GM18873 (cell line): ENCODE measurements at regions not wholly inside any gene's neighbourhood (a gene's known extent, or its start where the extent isn't known, plus 50 kb on each side); places are given as distances from the start of the nearest gene placed in this dataset.
"Not testable (repeated sequence)": the region's sequence is repeated elsewhere in the genome, so short reads cannot be mapped to it uniquely, and the experiment has no call there.

ENCODE experiments used
- ATAC-seq: cut with Tn5 transposase; IDR thresholded peaks from one replicate; pipeline ENCODE4 v1.9.1; 2021; ENCODE audit warnings: mild to moderate bottlenecking, moderate library complexity, moderate number of reproducible peaks; ENCODE audit not compliant: unreplicated experiment, low FRiP score

DNA sequence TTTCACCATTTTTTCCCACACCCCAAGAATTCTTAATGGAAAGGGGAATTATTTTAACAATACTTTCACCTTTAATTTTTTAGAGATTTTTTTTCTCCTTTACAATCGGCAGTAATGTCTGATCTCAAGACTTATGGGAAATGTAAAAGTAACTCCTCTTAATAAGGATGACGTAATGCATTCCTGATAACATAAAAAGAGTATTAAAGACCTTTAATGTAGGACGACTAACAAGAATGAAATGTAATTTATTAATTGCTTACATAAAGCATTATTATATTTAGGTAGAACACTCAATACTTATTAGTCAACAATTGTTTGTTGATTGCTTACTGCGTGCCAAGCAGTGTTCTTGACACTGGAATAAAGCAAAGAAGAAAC is 416.8 kb upstream of the NAALADL2 start:
- no peak for ATAC-seq

DNA sequence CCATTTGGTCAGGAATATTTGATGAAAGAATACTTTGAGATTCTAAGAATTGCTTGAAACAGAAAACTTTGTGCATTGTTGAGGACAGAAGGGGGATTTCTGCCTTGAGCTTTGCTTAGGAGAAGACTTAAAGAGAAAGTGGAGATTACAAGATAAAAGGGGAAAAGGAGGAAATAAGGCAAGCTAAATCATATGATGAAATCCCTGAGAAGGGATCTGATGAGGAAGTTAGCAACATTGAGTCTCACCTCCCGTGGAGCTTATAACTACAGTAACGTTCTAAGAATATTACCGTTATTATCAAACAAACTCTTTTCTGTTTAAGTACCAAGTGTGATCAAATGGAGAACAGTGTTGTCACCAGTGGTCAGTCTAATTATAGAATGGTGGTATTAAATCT is 414.7 kb upstream of the NAALADL2 start:
- no peak for ATAC-seq

DNA sequence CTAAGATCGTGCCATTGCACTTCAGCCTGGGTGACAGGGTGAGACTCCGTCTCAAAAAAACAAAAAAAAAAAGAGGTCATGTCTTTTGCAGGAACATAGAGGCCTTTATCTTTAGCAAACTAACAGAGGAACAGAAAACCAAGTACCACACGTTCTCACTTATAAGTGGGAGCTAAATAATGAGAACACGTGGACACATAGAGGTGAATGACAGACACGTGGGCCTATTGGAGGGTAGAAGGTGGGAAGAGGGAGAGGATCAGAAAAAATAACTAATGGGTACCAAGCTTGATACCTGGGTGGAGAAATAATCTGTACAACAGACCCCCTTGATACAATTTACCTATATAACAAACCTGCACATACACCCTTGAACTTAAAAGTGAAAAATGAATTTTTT is 401.4 kb upstream of the NAALADL2 start:
- ATAC-seq: no peak

DNA sequence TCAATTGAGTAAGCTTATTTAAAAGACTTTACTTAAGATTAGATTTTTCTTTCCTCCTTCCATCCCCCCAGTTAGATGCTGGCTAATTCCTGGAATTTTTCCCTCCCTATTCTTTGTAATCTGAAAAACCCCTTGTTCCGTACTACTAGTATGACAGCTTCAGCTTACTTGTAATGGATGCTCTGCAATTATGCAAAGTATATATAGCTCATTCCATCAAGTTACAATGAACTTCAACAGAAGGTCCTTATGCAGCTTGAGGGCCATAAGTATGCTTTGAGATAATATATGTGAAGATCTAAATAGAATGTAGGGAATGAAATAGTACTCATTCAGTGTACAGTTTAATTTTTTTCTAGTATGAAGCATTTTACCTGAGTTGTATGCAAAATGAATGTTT is 398.3 kb upstream of the NAALADL2 start:
- no peak for ATAC-seq

DNA sequence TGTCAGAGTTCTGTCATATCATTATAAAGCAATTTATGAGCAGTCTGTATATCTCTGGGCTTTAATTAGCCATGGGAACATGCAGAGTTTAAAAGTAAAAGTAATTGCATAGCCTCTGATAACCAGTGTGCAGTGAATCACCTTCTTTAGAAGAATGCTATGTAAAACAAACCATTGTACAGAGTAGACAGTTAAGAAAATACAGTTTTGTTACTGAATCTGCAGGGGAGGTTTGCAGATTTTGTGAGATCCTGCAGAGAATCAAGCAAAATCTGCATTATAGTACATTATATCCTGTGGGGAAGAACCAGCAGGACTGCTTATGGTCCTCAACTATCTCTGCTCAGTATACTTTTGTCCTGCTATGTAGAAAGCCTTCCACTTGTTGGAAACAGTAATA is 396.2 kb upstream of the NAALADL2 start:
- ATAC-seq: no peak

DNA sequence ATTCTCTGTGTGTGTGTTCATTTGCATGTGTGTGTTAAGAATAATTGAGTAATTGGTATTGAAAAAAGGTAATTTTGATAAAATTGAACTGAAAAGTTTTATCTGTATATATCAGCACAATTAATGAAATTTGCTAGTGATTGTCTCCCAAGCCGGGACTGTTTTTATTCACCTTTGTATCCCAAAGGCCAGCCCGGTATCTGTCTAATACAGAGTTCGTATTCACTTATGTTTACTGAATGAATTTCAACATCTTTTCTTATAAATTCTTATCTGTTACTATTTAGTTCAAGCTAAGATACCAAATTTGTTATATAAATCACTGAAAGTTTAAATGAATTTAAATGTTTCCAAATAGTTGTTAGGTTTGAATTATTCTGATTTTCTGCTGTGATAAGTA is 394.0 kb upstream of the NAALADL2 start:
- no peak for ATAC-seq

DNA sequence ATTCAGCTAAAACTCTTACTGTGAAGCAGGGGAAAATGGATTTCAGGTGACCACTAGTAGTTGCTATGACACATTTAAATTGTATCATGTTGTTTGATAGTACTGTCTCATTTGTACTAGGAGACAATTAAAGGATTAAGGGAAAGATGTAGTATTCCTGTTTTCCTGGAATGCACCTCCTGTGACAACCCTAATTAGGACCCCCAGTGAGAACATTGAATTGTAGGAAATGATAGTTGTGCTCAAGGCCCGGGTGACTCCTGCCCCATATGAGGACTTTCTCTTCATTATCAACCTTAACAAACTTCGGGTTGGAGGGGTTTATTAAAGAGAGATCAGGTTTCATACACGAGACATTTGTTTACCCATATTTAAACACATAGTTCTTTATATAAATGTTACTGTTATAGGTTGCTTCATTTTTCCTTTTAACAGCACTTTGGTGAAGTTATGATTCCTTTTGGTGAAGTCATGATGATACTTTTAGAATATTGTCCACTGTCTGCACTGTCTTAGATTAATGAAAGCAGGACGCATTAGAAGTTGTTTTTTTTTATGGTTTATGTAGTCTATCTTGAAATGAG is 392.6 kb upstream of the NAALADL2 start:
- no peak for ATAC-seq

DNA sequence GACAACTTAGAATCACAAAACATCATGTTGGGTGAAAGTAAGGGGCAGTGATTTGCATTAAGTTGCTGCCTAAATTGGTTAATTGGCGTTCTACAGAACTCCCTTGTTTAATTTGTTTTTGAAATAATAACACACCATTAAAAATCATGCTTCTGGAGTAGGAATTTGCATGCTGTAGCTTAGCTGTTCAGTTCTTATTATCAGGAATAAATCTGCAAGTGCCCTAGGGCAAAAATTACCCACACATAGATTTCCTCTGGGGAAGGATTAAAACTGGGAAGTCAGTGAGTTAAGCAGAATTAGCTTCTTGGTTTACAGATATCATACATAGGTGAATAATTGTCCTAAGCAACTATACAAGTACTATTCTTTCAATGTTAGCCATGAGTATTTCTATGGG is 381.6 kb upstream of the NAALADL2 start:
- no peak for ATAC-seq

DNA sequence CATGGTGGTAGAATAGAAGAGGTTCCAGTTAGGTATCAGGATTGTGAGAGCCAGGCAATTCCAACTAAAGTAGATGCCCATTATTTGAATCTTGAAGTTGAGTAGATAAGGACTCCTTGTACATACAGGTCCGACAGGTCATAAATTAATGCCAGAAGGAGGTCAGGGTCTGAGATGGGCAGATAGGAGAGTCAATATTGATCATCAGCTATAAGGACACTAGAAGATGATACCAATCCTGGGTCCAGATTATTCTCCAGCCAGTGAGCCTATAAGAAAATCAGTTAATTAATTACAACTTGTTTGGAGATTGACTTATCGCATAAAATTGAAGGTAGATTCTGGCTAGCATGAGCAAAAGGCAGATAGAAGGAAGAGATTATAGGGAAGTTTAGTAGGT is 378.4 kb upstream of the NAALADL2 start:
- ATAC-seq: no peak

DNA sequence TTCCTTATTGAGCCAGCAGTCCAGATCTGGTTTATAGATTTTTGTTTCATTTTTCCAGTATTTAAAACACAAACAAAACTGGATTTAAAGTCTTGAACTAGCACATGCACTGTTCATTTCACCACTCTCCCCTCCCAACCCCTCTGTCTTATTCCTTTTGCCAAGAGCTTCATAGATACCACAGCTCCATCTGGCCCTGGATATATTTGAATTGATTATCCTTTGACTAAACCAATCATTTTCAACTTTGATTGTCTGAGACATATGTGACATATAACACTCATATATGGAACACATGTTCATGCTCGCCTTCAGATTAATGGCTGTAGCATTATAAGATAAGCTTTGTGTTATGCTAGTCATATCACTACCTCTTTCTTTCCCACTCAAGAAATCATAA is 376.6 kb upstream of the NAALADL2 start:
- ATAC-seq: no peak

DNA sequence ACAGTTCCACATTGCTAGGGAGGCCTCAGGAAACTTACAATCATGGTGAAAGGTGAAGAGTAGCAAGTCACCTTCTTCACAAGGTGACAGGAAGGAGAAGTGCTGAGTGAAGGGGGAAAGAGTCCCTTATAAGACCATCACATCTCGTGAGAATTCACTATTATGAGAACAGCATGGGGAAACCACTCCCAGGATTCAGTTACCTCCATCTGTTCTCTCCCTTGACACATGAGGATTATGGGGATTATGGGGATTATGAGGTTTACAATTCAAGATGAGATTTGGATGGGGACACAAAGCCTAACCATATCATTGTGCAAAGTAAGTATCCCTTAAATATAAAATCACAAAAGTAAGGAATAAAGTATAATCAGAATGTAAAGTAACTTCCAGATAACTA is 375.9 kb upstream of the NAALADL2 start:
- no peak for ATAC-seq

DNA sequence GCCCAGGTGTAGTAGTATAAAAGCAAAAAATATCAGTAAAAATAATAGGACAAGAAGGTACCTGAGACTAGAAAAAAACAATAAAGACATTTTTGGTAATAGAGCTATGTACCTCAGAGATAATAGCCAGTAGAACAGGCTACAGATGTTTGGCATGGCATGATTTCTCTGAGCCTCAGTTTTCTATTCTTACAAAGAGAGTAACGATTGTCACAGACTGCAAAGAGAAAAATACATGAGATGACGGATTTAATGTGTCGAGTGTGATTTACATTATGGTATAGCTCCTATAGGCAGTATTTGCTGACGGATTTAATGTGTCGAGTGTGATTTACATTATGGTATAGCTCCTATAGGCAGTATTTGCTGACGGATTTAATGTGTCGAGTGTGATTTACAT is 375.3 kb upstream of the NAALADL2 start:
- ATAC-seq: not testable (repeated sequence)

DNA sequence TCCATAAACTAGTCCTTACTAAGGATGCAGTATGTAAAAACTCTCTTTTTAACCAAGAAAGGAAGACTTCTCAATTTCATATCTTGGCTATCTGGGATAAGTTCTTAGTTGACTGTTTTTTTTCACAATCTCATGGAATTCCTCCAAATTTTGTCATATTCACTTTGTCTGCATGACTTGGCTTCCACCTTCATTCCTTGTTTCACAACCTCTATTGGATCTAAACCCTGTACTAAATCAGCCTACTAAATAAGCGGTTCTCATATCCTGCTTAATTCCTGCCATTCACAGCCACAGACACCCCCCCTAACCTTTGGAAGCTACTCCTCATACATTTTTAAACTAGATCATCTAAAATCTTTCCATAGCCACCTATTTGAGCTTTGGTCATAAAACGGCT is 370.6 kb upstream of the NAALADL2 start:
- no peak for ATAC-seq

DNA sequence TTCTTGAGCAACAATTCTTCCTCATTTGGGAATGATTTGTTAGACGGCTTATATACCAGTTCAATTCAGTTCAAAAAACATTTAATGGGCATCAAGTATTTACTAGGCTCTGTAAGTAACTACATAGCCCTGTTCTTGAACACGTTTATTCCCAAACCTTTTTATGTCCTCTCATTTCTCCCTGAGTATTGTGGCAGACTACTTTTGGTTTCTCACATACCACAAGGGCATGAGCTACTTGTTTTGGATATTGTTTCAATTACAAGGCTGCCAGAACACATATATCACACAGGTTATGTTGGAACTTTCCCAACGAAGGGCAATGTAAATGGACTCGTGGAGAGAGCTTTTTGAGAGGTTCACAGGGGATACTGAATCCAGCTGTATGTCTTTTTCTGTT is 363.8 kb upstream of the NAALADL2 start:
- ATAC-seq: no peak

DNA sequence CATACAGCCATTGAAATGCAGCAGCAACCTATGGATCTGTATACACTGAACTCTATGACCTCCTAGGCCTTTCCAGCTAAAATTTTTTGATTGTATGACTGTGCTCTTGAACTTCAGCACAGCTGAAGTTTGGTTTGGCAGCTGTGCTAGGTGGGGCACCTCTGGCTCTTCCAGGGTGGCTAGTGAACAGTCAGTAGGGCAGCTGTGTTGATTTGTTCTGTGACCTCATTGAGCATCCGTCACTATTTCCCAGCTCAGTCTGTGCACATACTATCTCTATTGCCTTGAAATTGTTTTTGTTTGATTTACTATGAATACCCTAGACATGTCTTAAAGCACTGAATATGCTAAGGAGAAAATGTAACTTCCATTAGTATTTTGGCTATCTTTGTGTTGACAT is 363.2 kb upstream of the NAALADL2 start:
- no peak for ATAC-seq

DNA sequence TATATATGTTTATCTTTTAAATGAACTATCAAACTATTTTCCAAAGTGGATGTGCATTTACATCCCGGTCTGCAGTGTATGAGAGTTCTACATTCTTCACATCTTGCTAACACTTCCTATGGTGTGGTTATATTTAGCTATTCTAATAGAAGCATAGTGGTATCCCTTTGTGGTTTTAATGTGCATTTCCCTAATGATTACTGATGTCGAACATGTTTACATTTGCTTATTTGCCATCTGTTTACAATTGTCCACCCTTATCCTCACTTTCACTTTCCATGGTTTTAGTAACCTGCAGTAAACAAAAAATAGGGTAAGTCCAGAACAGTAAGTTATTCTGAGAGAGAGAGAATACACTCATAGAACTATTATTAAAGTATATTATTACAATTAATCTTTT is 360.5 kb upstream of the NAALADL2 start:
- no peak for ATAC-seq

DNA sequence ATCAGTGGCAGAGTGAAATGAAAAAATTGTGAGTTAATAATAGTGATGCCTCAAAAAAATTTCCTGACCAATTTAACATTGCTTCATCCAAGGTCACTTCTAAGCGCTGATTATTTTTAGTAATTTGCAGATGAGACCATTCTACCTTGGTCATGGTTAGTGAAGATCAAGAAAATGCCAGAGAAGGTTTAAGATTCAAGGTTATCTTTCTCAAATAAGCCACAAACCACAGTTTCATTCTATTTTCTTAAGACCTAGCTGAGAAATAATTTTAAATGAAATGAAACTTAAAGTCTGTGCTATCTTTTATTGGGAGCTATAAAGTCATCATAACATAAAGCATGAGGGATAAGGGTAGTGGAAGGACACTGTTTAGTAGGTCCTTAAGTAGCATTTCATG is 353.9 kb upstream of the NAALADL2 start:
- no peak for ATAC-seq

DNA sequence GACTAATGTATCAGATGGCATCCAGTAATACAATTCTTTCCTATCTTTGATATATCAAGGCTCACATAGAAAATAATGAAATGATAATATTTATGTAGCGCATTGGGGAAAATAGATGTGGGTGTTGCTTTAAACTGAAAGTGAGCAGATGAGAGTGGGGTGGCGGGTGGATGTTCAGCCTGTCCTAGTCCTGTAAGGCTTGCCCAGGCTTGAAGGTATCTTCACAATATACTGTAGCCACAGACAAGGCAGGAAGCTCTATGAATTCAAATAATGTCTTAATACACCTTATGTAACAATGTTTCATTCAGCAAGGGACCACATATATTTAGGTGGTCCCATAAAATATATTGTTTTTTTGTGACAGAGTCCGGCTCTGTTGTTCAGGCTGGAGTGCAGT is 334.9 kb upstream of the NAALADL2 start:
- ATAC-seq: no peak

DNA sequence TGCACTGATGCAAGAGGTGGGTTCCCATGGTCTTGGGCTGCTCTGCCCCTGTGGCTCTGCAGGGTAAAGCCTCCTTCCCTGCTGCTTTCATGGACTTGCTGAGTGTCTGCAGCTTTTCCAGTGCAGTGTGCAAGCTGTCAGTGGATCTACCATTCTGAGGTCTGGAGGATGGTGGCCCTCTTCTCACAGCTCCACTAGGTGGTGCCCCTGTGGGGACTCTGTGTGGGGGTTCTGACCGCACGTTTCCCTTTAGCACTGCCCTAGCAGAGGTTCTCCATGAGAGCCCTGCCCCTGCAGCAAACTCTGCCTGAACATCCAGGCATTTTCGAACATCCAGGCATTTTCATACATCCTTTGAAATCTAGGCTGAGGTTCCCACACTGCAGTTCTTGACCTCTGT is 329.8 kb upstream of the NAALADL2 start:
- ATAC-seq: no peak

DNA sequence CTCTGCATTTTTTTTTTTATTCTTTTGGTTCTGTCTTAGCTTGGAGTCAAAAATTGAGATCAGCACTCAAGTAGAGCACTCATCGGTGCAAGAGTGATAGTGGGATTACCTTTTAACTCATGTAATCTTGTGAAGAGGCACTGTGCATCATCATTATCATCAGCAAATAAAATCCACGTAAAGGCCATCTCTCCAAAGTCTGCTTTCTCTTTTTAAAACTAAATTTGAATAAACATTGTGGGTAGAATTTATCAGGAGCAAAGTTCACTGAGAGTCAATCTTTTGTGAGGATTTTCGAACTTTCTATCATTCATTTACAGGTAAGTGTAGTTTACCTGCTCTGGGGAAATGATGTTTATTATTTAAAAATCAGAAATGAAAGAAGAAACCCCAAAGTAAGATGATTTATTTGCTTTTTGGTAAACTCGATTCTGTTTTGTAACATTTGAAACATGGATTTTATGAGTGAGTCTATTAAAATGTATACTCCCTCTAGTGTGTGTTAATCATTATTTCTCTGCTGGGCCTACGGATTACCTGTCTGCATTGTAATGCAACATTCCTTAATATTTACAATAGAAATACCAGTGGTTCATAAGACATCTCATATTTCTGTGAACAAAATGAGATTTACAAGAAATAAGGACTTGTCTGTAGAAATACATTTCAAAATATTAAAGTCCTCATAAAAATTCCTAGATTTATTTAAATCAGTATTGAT is 327.7 kb upstream of the NAALADL2 start:
- no peak for ATAC-seq

DNA sequence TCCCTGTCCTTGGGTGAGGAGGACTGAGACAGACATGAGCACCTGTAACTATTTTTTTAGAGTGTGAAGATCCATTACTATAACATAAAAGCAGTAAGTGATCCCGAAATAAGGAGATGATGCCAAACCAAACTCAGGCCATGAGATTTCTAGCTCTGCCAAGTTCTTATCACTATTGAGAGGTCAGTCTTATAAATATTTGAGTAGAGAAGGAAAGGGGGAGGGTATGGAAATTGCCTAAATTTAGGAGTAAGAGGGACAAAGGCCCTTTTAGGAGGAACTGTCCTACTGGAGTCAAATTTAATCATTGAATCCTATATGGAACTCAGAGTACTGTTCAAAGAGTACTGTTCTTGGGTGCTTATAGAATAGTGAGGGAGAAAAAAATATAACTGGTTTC is 326.9 kb upstream of the NAALADL2 start:
- ATAC-seq: no peak

DNA sequence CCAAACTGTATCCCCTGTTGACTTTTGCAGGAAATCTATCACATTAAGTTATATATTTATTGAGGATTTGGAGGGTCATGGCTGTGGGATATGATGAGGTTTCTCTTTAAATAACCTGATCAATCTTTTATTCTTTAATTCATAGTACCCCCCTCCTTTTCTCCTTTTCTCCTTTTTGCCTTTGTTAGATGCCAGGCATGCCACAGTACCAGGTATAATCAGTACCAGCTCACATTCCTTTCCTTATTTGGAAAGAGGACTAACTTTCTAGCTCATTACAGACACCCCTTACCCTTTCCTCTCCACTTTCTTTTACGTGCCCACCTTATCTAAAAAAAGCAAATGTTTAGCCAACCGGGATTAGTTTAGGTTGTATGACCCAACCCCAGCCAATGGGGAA is 326.4 kb upstream of the NAALADL2 start:
- ATAC-seq: no peak

DNA sequence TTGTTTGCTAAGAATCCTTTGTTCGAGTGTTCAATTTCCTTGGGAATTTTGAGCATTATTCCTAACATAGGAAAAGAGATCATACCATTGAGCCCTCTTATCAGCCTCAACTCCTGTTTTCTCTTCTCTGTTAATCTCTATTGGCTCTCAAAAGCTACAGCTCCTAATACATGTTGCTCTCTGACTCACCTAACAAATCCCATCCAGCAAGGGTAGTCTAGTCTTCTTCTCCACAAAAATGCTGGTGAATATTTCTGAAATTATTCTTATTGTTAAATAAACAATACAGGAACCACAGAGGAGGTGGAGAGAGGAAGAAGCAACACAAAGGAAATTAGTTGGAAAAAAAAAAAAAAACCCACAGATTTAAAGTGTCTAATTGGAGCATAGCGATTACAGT is 325.8 kb upstream of the NAALADL2 start:
- ATAC-seq: no peak
